SK-N-SH (cell line): ENCODE measurements at regions not wholly inside any gene's neighbourhood (a gene's known extent, or its start where the extent isn't known, plus 50 kb on each side); places are given as distances from the start of the nearest gene placed in this dataset.

Source experiments
- CTCF ChIA-PET: fragments of 300-600, 350-600 bp; formaldehyde crosslinking; extraction: SDS; loops from one replicate; lab custom pipeline; 2021; lab: Yijun Ruan, JAX
- POLR2A ChIA-PET: fragments of 350-600 bp; sonication (Branson Sonifier 250); formaldehyde crosslinking; extraction: SDS; loops from one replicate; lab custom pipeline; 2020; ENCODE audit warnings: antibody characterized with exemption, inconsistent platforms; lab: Yijun Ruan, JAX
- DNase-seq: peaks from one replicate; pipeline ENCODE4 v3.0.0; 2012
- H2AFZ ChIP-seq: fragments of 200-600 bp; sonication (generic); 2 replicates; pipeline ENCODE4 v1.8.1; 2016; ENCODE audit warnings: antibody characterized with exemption, mild to moderate bottlenecking, low read depth
- H3F3A ChIP-seq: fragments of 200-600 bp; sonication (generic); replicated peaks from 2 replicates; pipeline ENCODE3; 2016; ENCODE audit warnings: antibody characterized with exemption, mild to moderate bottlenecking; ENCODE audit not compliant: insufficient read depth
- H3K27ac ChIP-seq, 2 experiments: fragments of 200-500 bp in 1 of 2; fragments of 200-600 bp in 1 of 2; sonication (Bioruptor generic) in 1 of 2; sonication (generic), shearing (Covaris generic) in 1 of 2; 2 replicates each; pipeline versions ENCODE4 v1.5.1 to v1.6.1; 2014 to 2016; ENCODE audit warnings: low read depth in 2 of 2, inconsistent platforms in 1 of 2, low read length in 1 of 2, mild to moderate bottlenecking in 1 of 2, mixed read lengths in 1 of 2
- H3K27me3 ChIP-seq: fragments of 200-600 bp; sonication (generic), shearing (Covaris generic); 2 replicates; pipeline ENCODE4 v1.6.1; 2016; ENCODE audit warnings: mixed run types; ENCODE audit not compliant: insufficient read depth
- H3K36me3 ChIP-seq, 2 experiments: fragments of 200-500 bp in 1 of 2; fragments of 200-600 bp in 1 of 2; sonication (Bioruptor generic) in 1 of 2; sonication (generic) in 1 of 2; replicated peaks in 1 of 2; 2 replicates each; pipeline versions ENCODE3 to v1.5.1; 2014 to 2016; ENCODE audit warnings: low read length in 1 of 2, mild to moderate bottlenecking in 1 of 2; ENCODE audit not compliant: insufficient read depth in 2 of 2, control insufficient read depth in 1 of 2
- H3K4me1 ChIP-seq, 2 experiments: fragments of 200-500 bp in 1 of 2; fragments of 200-600 bp in 1 of 2; sonication (Bioruptor generic) in 1 of 2; sonication (generic), shearing (Covaris generic) in 1 of 2; 2 replicates each; pipeline versions ENCODE4 v1.5.1 to v1.6.1; 2014 to 2016; ENCODE audit warnings: low read depth in 1 of 2, low read length in 1 of 2, mixed run types in 1 of 2; ENCODE audit not compliant: insufficient read depth in 2 of 2, control insufficient read depth in 1 of 2
- H3K4me2 ChIP-seq: fragments of 200-600 bp; sonication (generic), shearing (Covaris generic); 2 replicates; pipeline ENCODE4 v1.6.1; 2017; ENCODE audit warnings: mixed run types
- H3K4me3 ChIP-seq, 2 experiments: fragments of 200-500 bp in 1 of 2; fragments of 200-600 bp in 1 of 2; sonication (Bioruptor generic) in 1 of 2; sonication (generic), shearing (Covaris generic) in 1 of 2; 2 replicates each; pipeline versions ENCODE4 v1.5.1 to v1.8.1; 2014 to 2016; ENCODE audit warnings: low read depth in 2 of 2, inconsistent platforms in 1 of 2, low read length in 1 of 2, mild to moderate bottlenecking in 1 of 2, mixed read lengths in 1 of 2, moderate library complexity in 1 of 2
- H3K79me2 ChIP-seq: fragments of 200-600 bp; sonication (generic); 2 replicates; pipeline ENCODE4 v1.8.1; 2017; ENCODE audit warnings: mild to moderate bottlenecking; ENCODE audit not compliant: insufficient read depth
- H3K9ac ChIP-seq: fragments of 200-600 bp; sonication (generic); 2 replicates; pipeline ENCODE4 v1.6.1; 2017; ENCODE audit warnings: mixed run types
- H3K9me2 ChIP-seq: fragments of 200-600 bp; sonication (generic); 2 replicates; pipeline ENCODE4 v1.6.1; 2017; ENCODE audit warnings: mixed run types
- H3K9me3 ChIP-seq: fragments of 200-600 bp; sonication (generic); 2 replicates; pipeline ENCODE4 v1.6.1; 2017; ENCODE audit warnings: mixed run types, mild to moderate bottlenecking, moderate library complexity
- H4K20me1 ChIP-seq: fragments of 200-600 bp; sonication (generic); 2 replicates; pipeline ENCODE4 v1.6.1; 2017; ENCODE audit warnings: mild to moderate bottlenecking, mixed run types; ENCODE audit not compliant: insufficient read depth
- CHD2 ChIP-seq: fragments of 150-350 bp; IDR thresholded peaks from 2 replicates; pipeline ENCODE4 v1.6.1; 2018; ENCODE audit warnings: low read length; ENCODE audit not compliant: partially characterized antibody
- EZH2phosphoT487 ChIP-seq: fragments of 200-600 bp; sonication (generic); IDR thresholded peaks from 2 replicates; pipeline ENCODE4 v1.6.1; 2017; ENCODE audit warnings: low read depth, mixed run types, mild to moderate bottlenecking, antibody characterized with exemption, moderate library complexity, borderline replicate concordance
- FOSL2 ChIP-seq: IDR thresholded peaks from 2 replicates; pipeline ENCODE4 v1.4.0; 2012; ENCODE audit warnings: low read depth, mild to moderate bottlenecking, moderate library complexity, borderline replicate concordance
- GATA2 ChIP-seq: sonication (generic); formaldehyde crosslinking; IDR thresholded peaks from 2 replicates; pipeline ENCODE4 v1.5.0; 2020; ENCODE audit warnings: mild to moderate bottlenecking, missing genetic modification reagents
- IRF3 ChIP-seq: fragments of 150-350 bp; IDR thresholded peaks from 2 replicates; pipeline ENCODE4 v1.6.1; 2016; ENCODE audit warnings: mild to moderate bottlenecking, low read depth, low read length
- JUND ChIP-seq: IDR thresholded peaks from 2 replicates; pipeline ENCODE4 v1.4.0; 2012
- MAX ChIP-seq: IDR thresholded peaks from 2 replicates; pipeline ENCODE4 v1.4.0; 2012; ENCODE audit warnings: low read depth
- MEF2A ChIP-seq: IDR thresholded peaks from 2 replicates; pipeline ENCODE4 v1.4.0; 2012; ENCODE audit warnings: low read depth, borderline replicate concordance
- MXI1 ChIP-seq: IDR thresholded peaks from 2 replicates; pipeline ENCODE4 v1.6.1; 2012; ENCODE audit warnings: mild to moderate bottlenecking, low read depth, low read length, improper control_type of control experiment
- NFIC ChIP-seq: IDR thresholded peaks from 2 replicates; pipeline ENCODE4 v1.4.0; 2012; ENCODE audit warnings: borderline replicate concordance
- REST ChIP-seq: IDR thresholded peaks from 2 replicates; pipeline ENCODE4 v1.6.1; 2012; ENCODE audit warnings: mild to moderate bottlenecking, low read depth, low read length, moderate library complexity
- RFX5 ChIP-seq: IDR thresholded peaks from 2 replicates; pipeline ENCODE4 v1.6.1; 2012; ENCODE audit warnings: mild to moderate bottlenecking, improper control_type of control experiment, low read length
- SMC3 ChIP-seq: IDR thresholded peaks from 2 replicates; pipeline ENCODE4 v1.6.1; 2012; ENCODE audit warnings: low read depth, low read length, improper control_type of control experiment
- TAF1 ChIP-seq: IDR thresholded peaks from 2 replicates; pipeline ENCODE4 v1.6.1; 2012; ENCODE audit warnings: low read depth, mild to moderate bottlenecking, low read length, moderate library complexity, borderline replicate concordance
- USF2 ChIP-seq: fragments of 150-350 bp; IDR thresholded peaks from 2 replicates; pipeline ENCODE4 v1.6.1; 2017; ENCODE audit warnings: antibody characterized with exemption, low read length, low read depth, borderline replicate concordance
- WGBS: methylation state at CpG from one replicate; pipeline ENCODE4 v1.1.6; 2017; ENCODE audit warnings: low lambda C conversion rate; 5-methylcytosine and 5-hydroxymethylcytosine counted together

- H3K79me2 ChIP-seq, result no peaks in the 10 kb centered on the region
- H3K27me3 ChIP-seq, result no peaks in the 10 kb centered on the region
- H2AFZ ChIP-seq, result no peak overlapping the region
- no peak overlapping the region for H3K4me2 ChIP-seq
- H3K36me3 ChIP-seq, result no peaks in the 10 kb centered on the region
- H3K9me2 ChIP-seq, result no peaks in the 10 kb centered on the region
- H3K4me3 ChIP-seq, result no peak overlapping the region
- 49% methylated on average over 3 of the region's 3 CpGs for WGBS
- H4K20me1 ChIP-seq, result no peaks in the 10 kb centered on the region
- TF ChIP-seq JUND (no peak), GATA2 (CRISPR knock-in tag) (no peak), MXI1 (no peak)
- H3K4me1 ChIP-seq, result no peaks in the 10 kb centered on the region; a peak in 1 of 4 replicates
- H3K9me3 ChIP-seq, result no peaks in the 10 kb centered on the region; the same call in 1 of the 2 replicates
- no peak overlapping the region for H3K27ac ChIP-seq
- POLR2A ChIA-PET, result no interaction called here
- H3K9ac ChIP-seq, result no peak overlapping the region
- no peaks in the 10 kb centered on the region for H3F3A ChIP-seq
- no peak for DNase-seq
- CTCF ChIA-PET, result no interaction called here
Observed at GRCh38 chr1:239926184-239926583, 165.5 kb upstream of the FMN2 start.

- WGBS, result 87% methylated on average over 6 of the region's 6 CpGs
Observed at GRCh38 chr1:239929317-239929716, 162.4 kb upstream of the FMN2 start.

More at GRCh38 chr1:239929317-239929716, 162.4 kb upstream of the FMN2 start:
- Histone ChIP-seq H3K9ac (no peak overlapping the region), H2AFZ (no peak overlapping the region), H3K36me3 (no peaks in the 10 kb centered on the region), H3K4me1 (no peaks in the 10 kb centered on the region; a peak in 1 of 4 replicates), H3K79me2 (no peaks in the 10 kb centered on the region), H3K27me3 (no peaks in the 10 kb centered on the region), H3K9me3 (no peaks in the 10 kb centered on the region; the same call in 1 of the 2 replicates), H3K4me3 (no peak overlapping the region), H3F3A (no peaks in the 10 kb centered on the region), H4K20me1 (no peaks in the 10 kb centered on the region), H3K4me2 (no peak overlapping the region), H3K9me2 (no peaks in the 10 kb centered on the region), H3K27ac (no peak overlapping the region)
- no peak for TF ChIP-seq EZH2phosphoT487
- no peak for TF ChIP-seq MEF2A
- TF ChIP-seq REST, result no peak
- TF ChIP-seq IRF3, result no peak
- no peak for TF ChIP-seq CHD2
- TF ChIP-seq RFX5, result no peak
- no peak for TF ChIP-seq NFIC
- TF ChIP-seq MAX, result no peak
- TF ChIP-seq USF2, result no peak
- TF ChIP-seq TAF1, result no peak
- TF ChIP-seq GATA2 (CRISPR knock-in tag), result no peak
- no peak for TF ChIP-seq FOSL2
- no peak for TF ChIP-seq SMC3
- TF ChIP-seq JUND, result no peak
- POLR2A ChIA-PET, result no interaction called here
- no peak for DNase-seq
- CTCF ChIA-PET, result no interaction called here
